Body of pancreas (tissue), 4 donors: ENCODE measurements at regions not wholly inside any gene's neighbourhood (a gene's known extent, or its start where the extent isn't known, plus 50 kb on each side); places are given as distances from the start of the nearest gene placed in this dataset.
A peak's percentile ranks its signal among the peaks of the same experiment; 100 is the strongest.

Experiments used
- ATAC-seq: fragments of 150-250 bp; one replicate; pipeline ENCODE4 v1.9.1; 2016
- DNase-seq, 4 donors: peaks; one replicate each; pipeline ENCODE4 v3.0.0-alpha.2; 2019
- H3K27ac ChIP-seq, 4 donors: fragments of 200-600 bp; sonication (generic); 1 replicate in 3 of 4; 2 replicates in 1 of 4; pipeline versions ENCODE4 v1.5.1 to v1.6.1; 2016 to 2019; ENCODE audit warnings: mild to moderate bottlenecking in 1 of 4, mixed read lengths in 1 of 4, moderate library complexity in 1 of 4
- H3K27me3 ChIP-seq, 2 donors: fragments of 200-600 bp; sonication (generic); one replicate each; pipeline ENCODE4 v1.6.0; 2016; ENCODE audit warnings: mild to moderate bottlenecking in 1 of 2
- H3K36me3 ChIP-seq, 2 donors: fragments of 200-600 bp; sonication (generic); replicated peaks in 1 of 2; 2 replicates each; pipeline ENCODE4 v1.5.1; 2016; ENCODE audit warnings: low read depth in 2 of 2; ENCODE audit not compliant: insufficient read depth in 1 of 2
- H3K4me1 ChIP-seq: fragments of 200-600 bp; sonication (generic); one replicate; pipeline ENCODE4 v1.6.0; 2016
- H3K4me3 ChIP-seq, 2 donors: fragments of 200-600 bp; sonication (generic); 1 replicate in 1 of 2; 2 replicates in 1 of 2; pipeline ENCODE4 v1.5.1; 2016 to 2019
- H3K9me3 ChIP-seq, 3 donors: fragments of 200-600 bp; sonication (generic); 1 replicate in 2 of 3; 2 replicates in 1 of 3; pipeline ENCODE4 v1.5.1; 2016
- CTCF ChIP-seq, 7 experiments: fragments of 450-650 bp in 4 of 7; fragments of 200-600 bp in 3 of 7; sonication (generic) in 3 of 7; IDR thresholded peaks; one replicate each; pipeline ENCODE4 v1.5.1; 2016 to 2019; ENCODE audit warnings: antibody characterized with exemption in 7 of 7
- POLR2A ChIP-seq, 3 donors: fragments of 450-650 bp; IDR thresholded peaks; one replicate each; pipeline ENCODE4 v1.6.1; 2016; ENCODE audit warnings: antibody characterized with exemption in 3 of 3, mild to moderate bottlenecking in 2 of 3
- WGBS, 2 donors: methylation state at CpG; one replicate each; pipeline ENCODE4 v1.1.5; 2017; 5-methylcytosine and 5-hydroxymethylcytosine counted together
- intact Hi-C: fragments of 100-400 bp; cut with DNase I; formaldehyde crosslinking; loops from one replicate; pipeline ENCODE4 v1.15.1; 2023

GRCh38 chr1:232308616-232309015 is 321.3 kb downstream of the SIPA1L2 start:
- DNase-seq (no peak), ATAC-seq (no peak)
- no peak overlapping the region for H3K27ac ChIP-seq
- no peak overlapping the region for H3K4me3 ChIP-seq
- no peaks in the 10 kb centered on the region for H3K27me3 ChIP-seq
- H3K4me1 ChIP-seq = no peaks in the 10 kb centered on the region
- no peaks in the 10 kb centered on the region for H3K36me3 ChIP-seq
- H3K9me3 ChIP-seq = no peaks in the 10 kb centered on the region
- WGBS, 2 donors = 56 to 60% methylated on average over 3 of the region's 3 CpGs
- intact Hi-C loops = no loop called here
- TF ChIP-seq POLR2A (IDR thresholded peaks at IDR 0.05) = no peak
- no peak for TF ChIP-seq CTCF (IDR thresholded peaks at IDR 0.05)

- Histone ChIP-seq H3K4me1 (no peaks in the 10 kb centered on the region), H3K36me3 (no peaks in the 10 kb centered on the region), H3K27me3 (no peaks in the 10 kb centered on the region), H3K4me3 (no peak overlapping the region), H3K9me3 (no peaks in the 10 kb centered on the region), H3K27ac (no peak overlapping the region)
- DNase-seq (no peak), ATAC-seq (no peak)
- intact Hi-C loops = no loop called here
- TF ChIP-seq CTCF (IDR thresholded peaks at IDR 0.05) (no peak), POLR2A (IDR thresholded peaks at IDR 0.05) (no peak)
- WGBS, 2 donors = 70% methylated on average over 5 of the region's 5 CpGs
Measured at GRCh38 chr1:232307296-232308017, 322.5 kb downstream of the SIPA1L2 start.

- no peak overlapping the region for H3K4me3 ChIP-seq
- H3K27ac ChIP-seq = no peak overlapping the region
Measured at GRCh38 chr1:232306269-232306961, 323.5 kb downstream of the SIPA1L2 start.

GRCh38 chr1:232305050-232305449 is 324.9 kb downstream of the SIPA1L2 start:
- Histone ChIP-seq H3K9me3 (no peaks in the 10 kb centered on the region), H3K27me3 (no peaks in the 10 kb centered on the region), H3K36me3 (no peaks in the 10 kb centered on the region), H3K4me1 (no peaks in the 10 kb centered on the region), H3K27ac (no peak overlapping the region), H3K4me3 (no peak overlapping the region)
- peak in 1 of 4 donors; percentile 14 for DNase-seq
- no peak for TF ChIP-seq POLR2A (IDR thresholded peaks at IDR 0.05)
- TF ChIP-seq CTCF (IDR thresholded peaks at IDR 0.05) = no peak
- ATAC-seq = no peak
- intact Hi-C loops = no loop called here
- 58 to 60% methylated on average over 4 of the region's 4 CpGs for WGBS, 2 donors

More at GRCh38 chr1:232306269-232306961, 323.5 kb downstream of the SIPA1L2 start:
- H3K4me1 ChIP-seq = no peaks in the 10 kb centered on the region
- peak in 3 of 4 donors; percentile 25 to 82 (median 63) for DNase-seq
- H3K9me3 ChIP-seq = no peaks in the 10 kb centered on the region
- whole genome bisulfite sequencing, 2 donors = 40 to 58% methylated on average over 8 of the region's 8 CpGs
- intact Hi-C loops = no loop called here
- ATAC-seq = no peak
- TF ChIP-seq CTCF (IDR thresholded peaks at IDR 0.05) (peak in 2 of 7 experiments; percentile 1 to 35), POLR2A (IDR thresholded peaks at IDR 0.05) (no peak)
- H3K36me3 ChIP-seq = no peaks in the 10 kb centered on the region
- H3K27me3 ChIP-seq = no peaks in the 10 kb centered on the region
